22Rv1 (cell line): ENCODE measurements at regions not wholly inside any gene's neighbourhood (a gene's known extent, or its start where the extent isn't known, plus 50 kb on each side); places are given as distances from the start of the nearest gene placed in this dataset.

Experiments used
- CTCF ChIP-seq: fragments of 450-650 bp; IDR thresholded peaks from 2 replicates; pipeline ENCODE4 v1.5.1; 2017; ENCODE audit warnings: mild to moderate bottlenecking
- ZFX ChIP-seq: fragments of 450-650 bp; IDR thresholded peaks from 2 replicates; pipeline ENCODE4 v1.6.1; 2017; ENCODE audit warnings: antibody characterized with exemption, borderline replicate concordance

DNA sequence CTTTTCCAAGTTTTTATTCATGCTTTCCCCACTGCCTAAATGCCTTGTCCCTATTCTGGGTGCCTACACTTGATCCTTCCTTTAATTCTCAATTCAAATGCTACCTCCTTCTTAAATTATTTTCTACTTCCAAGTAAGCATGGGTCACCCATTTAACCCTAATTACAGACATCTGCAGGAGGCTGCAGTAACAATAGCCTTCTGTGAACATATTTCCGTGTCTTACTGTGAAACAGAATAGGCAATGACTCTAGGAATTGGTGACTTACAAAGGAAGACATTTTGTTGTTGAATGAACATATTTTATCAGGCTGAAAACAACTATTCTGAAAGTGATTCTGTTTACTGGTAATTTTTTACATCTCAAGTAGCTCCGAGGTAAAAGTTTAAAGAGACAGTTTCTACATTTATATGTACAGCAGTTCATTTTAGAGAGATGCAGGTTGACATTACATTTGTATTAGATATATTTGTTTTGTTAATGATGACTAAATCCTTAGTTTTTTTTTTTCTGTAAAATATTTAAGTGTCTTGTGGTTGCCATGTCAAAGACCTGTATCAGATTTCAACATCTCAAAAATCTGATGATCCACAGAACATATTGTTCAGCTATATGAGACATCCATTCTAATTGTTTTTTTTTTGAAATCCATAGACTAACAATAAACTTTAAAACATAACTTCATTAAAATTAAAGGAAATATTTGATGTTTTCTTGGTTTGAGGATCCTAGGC, 316.8 kb downstream of the CASP12 start:
- no peak for TF ChIP-seq CTCF
- TF ChIP-seq ZFX, result no peak
